HG03432 (cell line): ENCODE measurements at regions not wholly inside any gene's neighbourhood (a gene's known extent, or its start where the extent isn't known, plus 50 kb on each side); places are given as distances from the start of the nearest gene placed in this dataset.

Source experiments
- ATAC-seq: cut with Tn5 transposase; IDR thresholded peaks from one replicate; pipeline ENCODE4 v1.9.1; 2021; ENCODE audit warnings: mild to moderate bottlenecking, moderate library complexity; ENCODE audit not compliant: unreplicated experiment

DNA sequence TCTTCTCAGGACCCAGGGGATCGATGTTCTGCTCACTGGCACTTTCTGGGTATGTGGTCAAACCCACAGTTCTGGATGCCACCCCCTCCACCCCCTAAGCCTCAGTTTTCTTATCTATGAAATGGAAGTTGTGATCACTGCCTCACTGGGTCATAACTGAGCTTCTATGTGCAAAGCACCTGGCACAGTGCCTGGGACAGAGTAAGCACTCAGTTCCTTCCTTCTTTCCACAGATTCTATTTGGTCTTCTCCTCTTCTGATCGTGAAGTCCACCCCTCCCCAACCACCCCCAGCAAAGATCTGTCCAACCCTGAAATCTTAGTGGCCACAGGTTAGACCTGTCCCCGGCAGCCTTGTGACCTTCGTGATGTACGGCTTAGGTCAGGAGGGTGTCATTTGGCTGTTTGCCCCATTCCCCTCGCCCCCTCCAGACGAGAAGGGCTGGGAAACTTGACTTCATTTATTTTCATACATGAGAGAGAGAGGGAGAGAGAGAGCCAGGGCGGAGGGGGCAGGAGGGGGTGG is 181.4 kb downstream of the FGF18 start:
- ATAC-seq = no peak

DNA sequence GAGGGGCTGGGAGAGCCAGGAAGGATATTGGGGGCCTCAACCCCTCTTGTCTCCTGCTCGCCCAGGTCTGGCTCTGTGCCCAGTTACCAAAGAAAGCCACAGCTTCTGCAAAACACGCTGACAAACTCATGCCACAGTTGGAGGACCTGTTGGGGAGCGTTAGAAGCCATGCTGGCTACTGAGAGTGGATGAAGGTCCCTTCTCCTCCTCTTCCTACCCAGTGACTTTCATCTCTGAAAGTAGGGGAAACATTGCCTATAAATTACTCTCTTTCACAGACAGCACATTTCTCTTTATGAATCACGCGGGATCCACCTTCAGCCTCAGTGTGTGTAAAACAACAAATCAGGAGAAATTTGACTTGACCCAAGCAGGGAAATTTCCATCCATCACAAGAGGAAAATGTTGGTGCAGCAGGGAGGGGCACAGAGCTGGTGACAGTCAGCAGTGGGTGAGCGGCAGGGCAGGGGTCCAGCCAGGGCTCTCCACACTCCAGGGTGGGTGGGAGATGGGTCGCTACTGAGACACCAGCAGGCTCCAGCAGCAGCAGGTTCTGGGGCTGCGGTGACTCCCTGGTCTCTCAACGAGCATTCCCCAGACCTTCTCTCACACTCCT is 181.9 kb downstream of the FGF18 start:
- no peak for ATAC-seq

DNA sequence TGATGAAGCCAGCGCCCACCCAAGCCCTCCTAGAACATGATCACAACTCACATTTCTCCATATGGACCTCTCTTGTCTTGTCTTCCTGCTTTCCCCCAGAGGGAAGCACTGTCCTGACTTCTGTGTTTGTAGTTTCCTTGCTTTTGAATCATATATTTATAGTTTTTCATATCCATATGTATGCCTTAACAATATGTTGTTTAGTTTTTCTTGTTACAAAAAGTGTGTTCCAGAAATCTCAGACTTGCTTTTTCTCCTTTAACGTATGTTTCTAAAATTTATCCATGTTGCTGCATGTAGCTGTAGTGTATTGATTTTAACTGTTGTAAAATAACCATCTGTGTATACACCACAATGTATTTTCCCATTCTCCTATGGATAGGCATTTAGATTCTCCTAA is 182.0 kb upstream of the SMIM23 start:
- no peak for ATAC-seq

DNA sequence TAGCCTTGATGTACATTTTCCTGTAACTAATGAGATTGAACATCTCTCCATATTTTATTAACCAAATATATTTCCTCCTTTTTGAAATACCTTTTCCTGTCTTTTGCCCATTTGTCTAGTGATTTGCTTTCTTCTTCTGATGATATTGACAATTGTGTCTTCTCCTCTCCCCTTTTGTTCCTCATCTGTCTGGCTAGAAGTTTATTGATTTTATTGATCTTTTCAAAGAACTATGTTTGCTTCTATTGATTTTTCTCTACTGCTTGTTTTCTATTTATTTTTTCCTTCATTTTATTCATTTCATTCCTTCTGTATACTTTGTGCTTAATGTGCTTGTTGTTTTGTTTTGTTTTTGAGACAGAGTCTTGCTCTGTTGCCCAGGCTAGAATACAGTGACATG is 181.4 kb upstream of the SMIM23 start:
- ATAC-seq = no peak

DNA sequence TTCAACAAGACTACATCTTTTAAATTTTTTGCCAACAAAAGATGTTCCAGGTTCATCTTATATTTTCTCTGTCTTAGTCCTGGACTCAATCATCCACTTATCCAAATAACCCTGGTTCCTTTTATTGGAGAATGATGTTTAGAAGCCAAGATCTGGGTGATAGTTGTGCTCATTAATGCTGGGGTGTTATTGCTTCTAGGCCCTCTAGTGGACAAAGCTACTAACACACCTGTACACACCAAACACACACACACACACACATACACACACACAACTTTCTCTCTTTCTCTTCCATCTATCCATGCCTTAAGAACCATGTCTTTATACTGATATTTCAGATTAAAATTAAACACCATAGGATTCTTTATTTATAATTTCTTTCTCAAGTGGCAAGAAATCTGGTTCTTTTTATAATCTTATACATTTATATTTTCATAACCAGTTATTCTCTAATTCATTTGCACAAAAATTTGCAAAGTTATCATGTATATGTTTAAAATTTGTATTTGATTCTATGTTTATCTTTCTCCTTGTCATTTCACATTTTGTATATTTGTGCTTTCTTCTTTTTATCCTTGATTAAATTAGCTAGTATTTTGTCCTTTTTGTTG is 179.1 kb upstream of the SMIM23 start:
- no peak for ATAC-seq

DNA sequence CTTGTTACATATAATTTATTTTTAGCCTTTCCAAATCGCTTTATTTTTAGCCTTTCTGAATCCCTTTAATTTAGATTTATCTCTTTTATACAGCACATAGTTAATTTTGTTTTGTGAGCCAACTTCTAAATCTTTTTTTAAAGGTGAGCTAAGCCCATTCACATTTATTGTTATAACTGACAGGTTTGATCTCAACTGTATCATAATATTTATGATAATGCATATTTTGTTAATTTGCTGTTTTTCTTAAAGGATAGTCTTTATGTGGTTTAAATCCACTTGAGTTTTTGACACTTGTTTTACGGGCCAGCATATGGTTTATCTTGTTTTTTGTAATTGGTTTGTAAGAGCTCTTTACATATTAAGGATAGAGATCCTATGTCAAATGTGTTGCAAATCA is 177.8 kb upstream of the SMIM23 start:
- no peak for ATAC-seq

DNA sequence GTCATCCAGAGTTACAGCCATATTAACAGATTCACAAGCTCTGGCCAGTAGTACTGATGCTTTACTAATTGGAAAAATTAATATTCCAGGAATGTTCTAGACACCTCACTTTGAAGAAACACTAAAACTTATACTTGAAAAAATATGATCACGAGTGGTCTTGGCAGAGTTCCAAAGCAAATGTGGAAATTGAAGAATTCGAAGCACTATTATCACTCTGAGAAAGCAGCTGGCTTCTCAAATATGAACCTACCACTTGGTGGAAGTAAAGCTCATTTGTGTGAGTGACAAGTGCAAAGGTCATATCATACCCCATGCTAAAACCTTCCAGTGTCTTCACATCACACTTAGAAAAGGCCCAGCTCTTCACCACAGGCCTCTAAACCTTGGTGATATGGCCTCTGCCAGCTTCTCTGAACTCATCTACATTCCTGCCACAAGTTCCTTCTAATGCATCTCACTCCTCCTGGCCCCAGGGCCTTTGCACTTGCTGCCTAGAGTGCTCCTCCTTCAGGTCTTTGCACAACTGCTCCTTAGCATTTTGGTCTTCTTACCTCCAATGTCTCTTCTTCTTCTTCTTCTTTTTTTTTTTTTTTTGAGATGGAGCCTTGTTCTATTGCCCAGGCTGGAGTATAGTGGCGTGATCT is 175.7 kb upstream of the SMIM23 start:
- ATAC-seq = no peak

DNA sequence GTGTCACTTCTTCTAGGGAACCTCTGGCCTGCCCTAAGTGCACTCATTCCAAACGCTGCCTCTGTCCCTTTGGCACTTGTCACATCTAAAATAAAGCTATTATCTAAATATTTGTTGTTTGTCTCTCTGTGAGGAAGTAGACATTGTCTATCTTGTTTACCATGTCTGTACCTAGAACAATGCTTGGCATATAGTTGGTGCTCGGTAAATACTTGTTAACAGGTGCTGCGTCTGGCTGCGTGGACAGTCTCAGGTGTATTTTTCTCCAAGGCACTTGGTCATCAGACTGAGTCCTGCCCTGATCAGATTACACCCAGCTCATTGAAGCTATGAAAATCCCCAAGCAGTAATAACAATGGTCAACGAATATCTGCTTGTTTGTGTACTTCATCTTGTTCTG is 174.9 kb upstream of the SMIM23 start:
- ATAC-seq = no peak

DNA sequence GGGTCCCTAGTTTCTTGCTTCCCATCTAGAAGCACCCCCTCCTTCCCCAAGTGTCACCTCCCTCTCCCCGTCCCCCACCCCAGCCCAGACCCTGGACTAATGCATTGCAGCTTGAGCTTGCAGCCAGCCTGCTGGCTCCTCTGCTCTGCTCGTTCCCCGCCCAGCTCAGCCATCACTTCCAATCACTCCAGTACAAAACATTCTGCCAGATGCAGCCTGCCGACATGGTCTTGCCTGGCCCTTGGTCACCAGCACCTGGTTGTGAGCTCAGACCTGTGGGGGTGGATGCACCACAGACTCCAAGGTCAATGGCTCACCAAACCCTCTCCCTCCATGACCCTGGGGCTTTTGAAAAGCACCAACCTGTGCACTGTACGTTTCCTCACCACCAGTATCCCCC is 172.9 kb upstream of the SMIM23 start:
- ATAC-seq = no peak

DNA sequence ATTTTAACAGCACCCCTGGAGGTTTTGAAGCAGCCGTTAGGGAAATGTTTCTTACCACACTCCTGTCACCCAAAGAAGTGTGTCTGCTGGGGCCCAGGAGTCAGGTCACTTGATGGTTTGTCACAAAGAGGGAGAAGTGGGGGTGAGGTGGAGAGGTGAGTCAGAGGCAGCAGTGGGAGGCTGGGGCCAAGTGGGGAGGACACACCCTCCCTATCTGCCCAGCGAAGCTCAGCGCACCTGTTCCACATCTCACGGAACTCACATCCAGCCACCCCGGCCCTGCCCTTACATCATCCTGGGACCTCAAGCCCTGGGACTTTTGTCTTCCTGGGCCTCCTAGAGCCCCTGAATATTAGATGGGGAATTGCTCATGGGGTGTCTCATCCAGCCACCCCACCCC is 171.1 kb upstream of the SMIM23 start:
- no peak for ATAC-seq

DNA sequence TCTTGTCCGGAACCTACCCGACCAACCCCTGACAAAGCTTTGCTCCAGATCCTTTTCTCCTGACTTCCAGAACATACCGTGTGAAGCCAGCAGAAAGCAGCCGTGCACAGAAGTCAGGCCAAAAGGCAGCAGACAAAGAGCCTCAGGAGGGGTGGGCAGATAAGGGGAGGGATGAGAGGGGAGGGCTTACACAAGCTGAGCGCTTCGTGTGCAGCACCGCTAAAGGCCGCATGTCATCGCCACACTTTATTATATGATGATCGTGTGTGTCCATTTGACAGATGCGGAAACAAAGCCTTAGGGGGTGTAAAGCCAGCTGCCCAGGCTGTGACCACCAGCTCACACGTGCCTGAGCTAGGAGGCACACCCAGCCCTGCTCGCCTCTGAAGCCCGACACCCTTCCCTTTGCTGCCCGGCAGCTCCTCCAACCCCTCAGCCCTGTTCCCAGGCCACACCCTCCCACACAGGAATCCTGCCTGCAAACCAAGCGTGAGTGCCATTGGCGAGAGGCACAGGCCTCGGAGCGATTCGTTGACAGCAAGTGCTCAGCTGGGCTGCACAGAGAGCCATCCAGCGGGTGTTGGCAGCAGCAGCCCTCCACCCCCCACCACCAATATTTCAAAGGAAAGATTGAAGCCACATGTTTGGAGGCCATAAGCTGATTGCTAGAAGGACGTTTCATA is 170.5 kb upstream of the SMIM23 start:
- no peak for ATAC-seq

DNA sequence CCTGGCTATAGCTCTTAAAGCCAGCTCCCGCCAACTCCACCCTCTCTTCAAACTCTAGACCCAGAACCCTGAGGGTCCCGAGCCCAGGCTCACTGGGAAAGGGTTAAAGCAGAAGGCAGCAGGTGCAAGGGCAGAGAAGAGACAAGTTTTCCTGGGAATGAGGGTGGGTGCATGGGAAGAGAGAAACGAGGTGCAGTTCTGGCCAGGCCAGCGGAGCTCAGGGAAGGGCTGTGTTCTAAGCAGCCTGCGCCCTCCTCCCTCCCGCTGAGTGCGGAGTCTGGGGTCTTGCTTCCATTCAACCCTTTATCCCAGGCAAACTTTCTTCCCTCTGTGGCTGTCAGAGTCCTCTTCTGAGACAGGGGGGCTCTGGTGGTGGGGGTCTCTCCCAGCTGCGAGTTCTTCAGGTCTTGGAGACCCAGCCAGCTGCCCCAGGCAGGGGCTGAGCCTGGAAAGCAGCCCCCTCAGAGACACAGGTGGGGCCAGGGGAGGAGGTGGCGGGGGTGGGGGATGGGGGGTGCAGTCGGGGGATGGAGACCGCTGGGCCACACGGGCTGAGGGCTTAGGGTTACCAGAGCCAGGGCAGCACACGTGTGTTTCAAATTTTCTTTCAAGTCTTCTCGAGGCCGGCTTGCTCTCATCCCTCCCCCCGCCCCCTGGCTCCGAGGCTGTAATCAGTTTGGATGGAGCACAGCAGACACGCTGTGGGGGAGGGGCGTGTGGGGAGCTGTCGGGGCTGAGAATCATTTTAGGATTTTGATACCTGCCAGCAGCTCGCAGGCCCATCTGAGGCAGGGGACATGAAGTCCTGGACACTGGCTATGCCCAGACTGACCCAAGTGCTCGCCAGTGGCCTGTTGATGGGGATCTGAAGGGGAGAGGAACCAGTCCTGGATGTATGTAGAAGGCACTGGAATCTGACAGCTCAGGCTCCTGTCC is 169.6 kb upstream of the SMIM23 start:
- no peak for ATAC-seq

DNA sequence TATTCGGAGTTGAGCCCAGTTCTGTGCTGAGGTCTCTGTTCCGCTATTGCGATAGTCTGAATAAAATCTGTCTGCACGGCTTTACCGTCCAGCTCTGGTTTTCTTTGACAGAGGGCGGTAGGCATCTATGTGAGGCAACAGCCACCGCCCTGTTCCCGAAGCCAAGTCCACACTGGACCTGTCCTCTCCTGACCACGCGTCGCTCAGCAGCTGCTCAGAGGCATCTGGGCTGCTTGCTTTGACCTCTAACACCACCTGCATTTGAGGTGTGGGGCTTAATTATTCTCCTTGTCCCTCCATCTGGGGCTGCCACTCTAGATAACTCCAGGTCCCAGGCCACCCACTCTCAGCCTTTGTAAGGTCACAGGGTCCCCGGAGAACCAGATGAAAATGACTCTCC is 168.4 kb upstream of the SMIM23 start:
- no peak for ATAC-seq

DNA sequence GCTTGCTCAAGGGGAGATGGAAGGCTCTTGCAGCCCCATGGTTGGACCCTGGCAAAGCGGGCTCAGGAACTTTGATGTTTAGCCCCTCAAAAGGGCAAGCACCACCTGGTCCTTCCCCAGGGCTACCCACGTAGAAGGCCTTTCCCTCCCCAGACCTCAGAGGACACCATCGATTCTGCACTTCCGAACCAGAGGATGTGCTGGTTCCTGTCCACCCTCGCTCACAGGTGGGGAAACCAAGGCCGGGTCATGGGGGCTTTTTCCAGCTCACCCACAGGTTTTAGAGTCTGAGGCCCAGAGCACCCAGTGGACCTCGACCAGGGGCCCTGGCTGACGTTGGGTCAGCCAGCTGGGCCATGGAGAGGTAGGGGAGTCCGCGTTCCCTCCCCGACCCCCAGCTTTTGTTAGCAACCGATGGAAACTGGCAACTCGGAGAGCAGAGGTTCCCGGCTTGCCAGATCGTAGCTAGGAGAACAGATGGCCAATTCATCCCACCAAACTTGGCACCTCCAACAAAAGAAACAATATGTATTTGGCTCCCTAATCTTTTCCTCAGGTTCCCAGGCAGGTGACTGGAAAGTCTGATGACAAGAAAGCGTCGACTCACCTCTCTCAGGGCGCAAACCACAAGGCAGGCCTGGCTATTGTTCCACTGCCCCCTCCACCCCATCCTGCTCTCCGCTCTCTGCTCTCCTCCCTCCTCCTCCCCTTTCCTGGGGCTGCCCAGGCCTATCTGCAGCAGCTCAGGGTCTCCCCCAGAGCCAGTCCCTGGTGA is 167.6 kb upstream of the SMIM23 start:
- ATAC-seq = no peak

DNA sequence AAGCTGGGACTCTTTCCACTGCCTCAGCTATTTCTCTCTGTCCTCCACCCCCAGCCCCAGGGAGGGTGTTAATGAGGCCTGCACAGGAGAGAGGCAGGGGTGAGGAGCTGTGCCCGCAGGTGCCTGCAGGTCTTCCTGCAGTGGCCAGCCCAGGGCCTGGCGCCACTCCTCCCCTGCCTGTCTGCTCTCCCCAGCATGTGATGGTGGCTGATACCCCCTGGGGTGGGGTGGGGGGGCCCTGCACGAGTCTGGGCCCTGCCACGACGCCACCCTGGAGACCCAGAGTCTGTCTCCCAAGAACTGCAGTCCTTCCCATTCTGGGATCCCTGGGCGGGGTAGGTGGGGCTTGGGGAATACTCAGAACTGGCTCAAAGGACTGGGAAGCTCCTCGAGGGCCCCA is 166.4 kb upstream of the SMIM23 start:
- no peak for ATAC-seq

DNA sequence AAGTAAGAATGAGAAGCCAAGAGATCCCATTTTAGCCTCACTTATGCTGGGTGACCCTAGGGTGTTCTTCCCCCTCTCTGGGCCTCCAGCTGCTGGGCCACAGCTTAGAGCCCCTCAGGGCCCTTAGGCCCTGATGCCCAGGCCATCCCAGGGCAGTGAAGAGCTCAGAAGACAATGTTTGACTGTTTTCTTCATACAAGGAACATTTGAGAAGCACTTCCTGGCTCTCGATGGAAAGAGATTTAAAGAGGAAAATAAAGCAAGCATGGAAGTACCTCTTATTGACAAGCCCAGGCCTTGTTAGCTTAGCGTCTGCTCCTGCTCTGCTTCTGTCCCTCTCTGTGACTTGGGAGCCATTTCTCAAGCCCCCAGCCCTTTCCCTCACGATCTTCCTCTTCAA is 165.9 kb upstream of the SMIM23 start:
- ATAC-seq = no peak

DNA sequence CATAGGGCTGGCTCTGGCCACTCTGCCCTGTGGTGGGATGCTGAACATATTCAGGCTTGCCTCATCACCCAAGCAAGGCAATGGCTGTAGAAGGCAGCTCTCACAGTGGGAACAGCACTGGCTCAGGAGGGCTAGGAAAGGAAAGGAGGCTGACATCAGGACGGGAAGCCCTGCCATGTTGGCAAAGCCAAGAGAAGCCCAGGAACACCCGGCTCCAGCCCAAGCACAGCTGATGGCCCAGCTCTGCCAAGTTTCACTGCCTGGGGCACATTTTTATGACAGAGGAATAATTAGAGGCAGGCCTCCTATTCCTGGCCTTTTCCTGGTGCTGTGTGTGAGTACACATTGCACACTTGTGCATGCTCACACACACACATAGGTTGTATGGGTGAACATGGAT is 163.6 kb upstream of the SMIM23 start:
- no peak for ATAC-seq

DNA sequence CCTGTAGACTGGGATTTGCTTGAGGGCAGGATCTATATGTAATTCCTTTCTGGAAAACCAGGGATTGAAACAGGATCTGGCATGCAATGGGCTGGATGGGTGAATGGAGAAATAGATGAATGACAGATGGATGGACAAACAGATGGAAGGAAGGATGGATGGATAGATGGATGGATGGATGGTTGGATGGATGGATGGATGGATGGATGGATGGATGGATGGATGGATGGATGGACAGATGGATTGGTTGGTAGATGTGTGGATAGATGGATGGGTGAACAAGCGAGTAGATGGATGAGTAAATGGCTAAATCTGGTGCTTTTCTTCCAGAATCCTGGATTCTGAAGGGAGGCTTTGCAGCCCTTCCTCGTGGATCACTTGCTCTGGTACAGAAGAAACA is 162.5 kb upstream of the SMIM23 start:
- ATAC-seq = no peak

DNA sequence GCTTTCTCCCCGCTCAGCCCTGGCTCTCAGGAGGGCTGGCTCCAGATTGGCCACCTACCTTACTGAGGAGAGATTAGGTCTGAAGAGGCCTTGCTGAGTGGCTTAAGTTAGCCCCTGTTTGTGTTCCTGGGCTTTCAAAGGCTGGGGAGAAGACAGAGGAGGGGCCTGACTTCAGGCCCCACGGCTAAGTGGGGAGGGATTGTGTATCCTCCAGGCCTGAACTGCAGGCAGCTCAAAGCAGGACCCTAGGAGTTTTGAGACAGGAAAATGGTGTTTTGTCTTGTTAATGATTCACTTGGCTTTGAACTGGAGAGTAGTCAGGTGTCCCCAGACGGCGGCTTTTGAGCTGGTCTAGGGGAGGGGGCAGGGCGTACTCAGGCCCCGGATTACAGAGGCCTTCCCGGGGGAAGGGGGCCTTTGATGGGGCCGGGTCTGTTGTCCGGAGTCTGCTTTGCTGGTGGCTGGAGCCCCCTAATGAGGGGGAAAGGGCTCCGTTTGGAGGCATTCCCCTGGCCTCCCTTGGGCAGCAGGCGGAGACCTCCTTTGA is 162.0 kb upstream of the SMIM23 start:
- ATAC-seq = no peak

DNA sequence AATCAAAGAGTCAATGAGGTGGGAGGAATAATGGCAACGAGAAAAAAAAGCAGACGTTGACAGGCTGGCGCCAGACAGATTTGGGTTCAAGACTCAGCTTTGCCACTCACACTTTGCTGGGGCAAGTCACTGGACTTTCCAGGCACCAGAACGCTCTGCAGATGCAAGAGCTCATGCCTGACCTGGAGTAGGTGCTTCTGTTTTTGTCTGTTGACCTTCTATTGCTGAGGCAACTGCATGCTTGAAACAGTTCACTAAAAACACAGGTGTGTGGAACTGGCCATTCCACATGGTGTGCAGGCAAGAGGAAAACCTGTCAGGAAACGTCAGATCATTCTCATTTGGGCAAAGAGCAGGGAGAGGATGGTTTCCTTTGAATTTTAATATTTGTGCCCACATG is 161.2 kb upstream of the SMIM23 start:
- no peak for ATAC-seq
